HEK293 (cell line): ENCODE measurements at regions not wholly inside any gene's neighbourhood (a gene's known extent, or its start where the extent isn't known, plus 50 kb on each side); places are given as distances from the start of the nearest gene placed in this dataset.

Source experiments
- CTCF ChIA-PET: fragments of 350-600 bp; formaldehyde crosslinking; extraction: SDS; loops from one replicate; lab custom pipeline; 2021; ENCODE audit warnings: antibody characterized with exemption; lab: Yijun Ruan, JAX
- POLR2A ChIA-PET: fragments of 300-600 bp; formaldehyde crosslinking; extraction: SDS; loops from one replicate; lab custom pipeline; 2020; ENCODE audit warnings: antibody characterized with exemption, inconsistent platforms; lab: Yijun Ruan, JAX
- H3K27ac ChIP-seq: fragments of 200-500 bp; sonication (Bioruptor generic); 2 replicates; pipeline ENCODE4 v1.5.1; 2014; ENCODE audit warnings: low read depth, low read length, control low read depth, inconsistent platforms; ENCODE audit errors: extremely low read depth
- H3K36me3 ChIP-seq, 2 experiments: fragments of 200-500 bp in 1 of 2; sonication (Bioruptor generic) in 1 of 2; 1 replicate in 1 of 2; 2 replicates in 1 of 2; pipeline ENCODE4 v1.5.1; 2014 to 2017; ENCODE audit warnings: inconsistent platforms in 2 of 2, low read length in 2 of 2; ENCODE audit not compliant: control insufficient read depth in 2 of 2, insufficient read depth in 1 of 2
- H3K4me1 ChIP-seq: fragments of 200-500 bp; sonication (Bioruptor generic); 2 replicates; pipeline ENCODE4 v1.5.1; 2014; ENCODE audit warnings: mild to moderate bottlenecking, low read length, inconsistent platforms; ENCODE audit not compliant: control insufficient read depth, insufficient read depth
- H3K4me3 ChIP-seq: 2 replicates; pipeline ENCODE4 v1.5.1; 2011; ENCODE audit warnings: low read depth, mild to moderate bottlenecking, control low read depth, low read length, moderate library complexity
- H3K9me3 ChIP-seq: fragments of 200-500 bp; sonication (Bioruptor generic); 2 replicates; pipeline ENCODE4 v1.5.1; 2014; ENCODE audit warnings: low read depth, low read length, inconsistent platforms; ENCODE audit not compliant: control insufficient read depth, insufficient read depth
- ELK4 ChIP-seq: IDR thresholded peaks from 2 replicates; pipeline ENCODE4 v1.6.1; 2011; ENCODE audit warnings: mild to moderate bottlenecking, low read depth, low read length, borderline replicate concordance
- MYNN ChIP-seq: fragments of 450-650 bp; formaldehyde crosslinking; IDR thresholded peaks from 2 replicates; pipeline ENCODE4 v1.5.1; 2016; ENCODE audit warnings: missing biosample characterization, missing genetic modification characterization, borderline replicate concordance
- PRDM2 ChIP-seq: fragments of 450-650 bp; formaldehyde crosslinking; IDR thresholded peaks from 2 replicates; pipeline ENCODE4 v1.5.1; 2016; ENCODE audit warnings: missing biosample characterization, missing genetic modification characterization, borderline replicate concordance
- PRDM4 ChIP-seq: fragments of 450-650 bp; formaldehyde crosslinking; IDR thresholded peaks from 2 replicates; pipeline ENCODE4 v1.5.1; 2017; ENCODE audit warnings: missing biosample characterization, missing genetic modification characterization
- SP7 ChIP-seq: fragments of 450-650 bp; formaldehyde crosslinking; IDR thresholded peaks from 2 replicates; pipeline ENCODE4 v1.5.1; 2016; ENCODE audit warnings: missing biosample characterization, missing genetic modification characterization
- ZEB2 ChIP-seq: fragments of 450-650 bp; formaldehyde crosslinking; IDR thresholded peaks from 2 replicates; pipeline ENCODE4 v1.5.1; 2016; ENCODE audit warnings: missing biosample characterization, missing genetic modification characterization
- ZNF133 ChIP-seq: fragments of 450-650 bp; formaldehyde crosslinking; IDR thresholded peaks from 2 replicates; pipeline ENCODE4 v1.5.1; 2016; ENCODE audit warnings: missing biosample characterization, missing genetic modification characterization
- ZNF248 ChIP-seq: fragments of 450-650 bp; formaldehyde crosslinking; IDR thresholded peaks from 2 replicates; pipeline ENCODE4 v1.5.1; 2017; ENCODE audit warnings: missing biosample characterization, missing genetic modification characterization
- ZNF350 ChIP-seq: fragments of 450-650 bp; formaldehyde crosslinking; IDR thresholded peaks from 2 replicates; pipeline ENCODE4 v1.5.0; 2017; ENCODE audit warnings: missing biosample characterization, mild to moderate bottlenecking, missing genetic modification characterization
- ZNF398 ChIP-seq: fragments of 450-650 bp; formaldehyde crosslinking; IDR thresholded peaks from 2 replicates; pipeline ENCODE4 v1.5.1; 2017; ENCODE audit warnings: missing biosample characterization, missing genetic modification characterization
- ZNF585B ChIP-seq: fragments of 450-650 bp; formaldehyde crosslinking; IDR thresholded peaks from 2 replicates; pipeline ENCODE4 v1.5.1; 2016; ENCODE audit warnings: missing biosample characterization, missing genetic modification characterization
- ZNF830 ChIP-seq: fragments of 450-650 bp; IDR thresholded peaks from 2 replicates; pipeline ENCODE4 v1.5.0; 2018; ENCODE audit warnings: missing biosample characterization, missing genetic modification characterization, low read depth, mild to moderate bottlenecking, moderate library complexity
- ZSCAN30 ChIP-seq: fragments of 450-650 bp; IDR thresholded peaks from 2 replicates; pipeline ENCODE4 v1.5.1; 2018; ENCODE audit warnings: missing biosample characterization, mild to moderate bottlenecking, missing genetic modification characterization, moderate library complexity

GRCh38 chr16:60001523-60001922 is 1267.4 kb upstream of the GOT2 start:
- ChIA-PET CTCF (no interaction called here), POLR2A (no interaction called here)
- Histone ChIP-seq H3K27ac (no peak overlapping the region), H3K4me1 (no peaks in the 10 kb centered on the region), H3K36me3 (no peaks in the 10 kb centered on the region), H3K4me3 (no peak overlapping the region), H3K9me3 (no peaks in the 10 kb centered on the region)
- peak; percentile 53 for TF ChIP-seq ZNF585B
- TF ChIP-seq ZEB2 (tag by site-specific recombination), result no peak
- TF ChIP-seq MYNN (tag by site-specific recombination), result no peak

GRCh38 chr16:59997706-59998105 is 1263.6 kb upstream of the GOT2 start:
- TF ChIP-seq ZNF248 (tag by site-specific recombination) (no peak), ZSCAN30 (tag by site-specific recombination) (no peak), ELK4 (no peak), PRDM2 (tag by site-specific recombination) (no peak), SP7 (tag by site-specific recombination) (no peak), ZNF350 (tag by site-specific recombination) (no peak), ZNF398 (no peak), PRDM4 (tag by site-specific recombination) (no peak), ZNF830 (tag by site-specific recombination) (no peak), ZNF133 (tag by site-specific recombination) (no peak)
- no peak overlapping the region for H3K4me3 ChIP-seq
- no peaks in the 10 kb centered on the region for H3K9me3 ChIP-seq
- POLR2A ChIA-PET, result no interaction called here
- no peak overlapping the region for H3K27ac ChIP-seq
- H3K36me3 ChIP-seq, result no peaks in the 10 kb centered on the region
- CTCF ChIA-PET, result no interaction called here
- H3K4me1 ChIP-seq, result no peaks in the 10 kb centered on the region
